GM12873 (cell line): ENCODE measurements at regions not wholly inside any gene's neighbourhood (a gene's known extent, or its start where the extent isn't known, plus 50 kb on each side); places are given as distances from the start of the nearest gene placed in this dataset.

ENCODE experiments used
- CTCF ChIP-seq: IDR thresholded peaks from 2 replicates; pipeline ENCODE4 v1.5.1; 2012; ENCODE audit warnings: low read depth, mild to moderate bottlenecking, moderate library complexity, low read length, control low read depth; ENCODE audit not compliant: insufficient read depth; ENCODE audit errors: missing control alignments

DNA sequence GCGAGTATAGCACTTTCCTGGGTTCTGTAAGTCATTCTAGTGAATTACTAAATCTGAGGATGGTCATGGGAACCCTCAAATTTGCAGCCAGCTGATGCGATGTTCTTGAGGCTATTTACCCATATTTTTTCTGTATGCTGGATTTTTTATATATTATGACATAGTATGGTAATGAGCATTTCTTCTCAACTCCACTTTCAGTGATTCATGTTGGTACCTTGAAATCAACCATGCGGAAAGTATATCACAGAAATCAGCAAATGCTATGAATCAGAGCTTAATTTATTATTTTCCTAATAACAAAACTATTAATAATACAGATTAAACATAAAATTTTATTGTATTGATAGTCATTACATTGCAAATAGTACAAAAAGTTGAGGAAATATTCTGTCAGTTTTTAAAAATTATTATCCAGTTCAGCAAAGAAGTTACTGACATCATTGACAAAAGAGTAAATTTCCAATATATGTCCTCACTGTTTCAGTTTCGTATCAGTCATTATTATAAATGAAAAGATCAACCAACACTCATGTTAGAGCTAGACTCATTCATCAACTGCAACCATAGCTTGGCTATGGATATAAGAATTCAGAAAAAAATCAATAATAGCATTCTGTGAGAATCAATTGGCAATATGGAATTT lies 164.3 kb upstream of the SETMAR start:
- TF ChIP-seq CTCF, result no peak

DNA sequence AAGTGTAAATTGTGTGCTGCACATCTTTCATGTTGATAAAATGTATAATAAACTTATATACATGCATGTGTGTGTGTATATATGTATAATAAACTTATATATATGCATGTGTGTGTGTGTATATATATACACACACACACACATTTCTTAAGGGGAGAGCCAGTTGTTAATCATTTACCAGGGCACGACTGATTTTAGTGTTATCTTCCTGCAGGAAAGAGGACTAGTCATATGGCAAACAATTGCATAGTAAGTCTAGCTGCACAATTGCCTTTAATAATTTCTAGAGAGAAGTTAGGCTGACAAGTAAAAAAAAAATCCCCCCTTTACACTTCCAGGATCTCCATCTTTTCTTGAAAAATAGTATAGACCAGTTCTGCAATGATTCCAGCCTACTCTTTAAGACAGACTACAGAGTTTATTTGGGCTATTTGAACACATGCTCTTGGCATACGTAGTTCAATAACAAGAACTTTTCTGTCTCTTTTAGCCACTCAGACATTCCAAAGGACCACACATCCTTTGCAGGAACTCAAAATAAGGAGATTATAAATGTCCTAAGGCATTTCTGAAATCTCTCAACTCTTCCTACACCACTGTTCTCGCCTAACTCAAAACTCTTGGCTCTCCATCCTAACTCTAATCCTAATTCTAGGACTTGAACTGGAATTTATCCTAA lies 163.6 kb upstream of the SETMAR start:
- TF ChIP-seq CTCF, result no peak

DNA sequence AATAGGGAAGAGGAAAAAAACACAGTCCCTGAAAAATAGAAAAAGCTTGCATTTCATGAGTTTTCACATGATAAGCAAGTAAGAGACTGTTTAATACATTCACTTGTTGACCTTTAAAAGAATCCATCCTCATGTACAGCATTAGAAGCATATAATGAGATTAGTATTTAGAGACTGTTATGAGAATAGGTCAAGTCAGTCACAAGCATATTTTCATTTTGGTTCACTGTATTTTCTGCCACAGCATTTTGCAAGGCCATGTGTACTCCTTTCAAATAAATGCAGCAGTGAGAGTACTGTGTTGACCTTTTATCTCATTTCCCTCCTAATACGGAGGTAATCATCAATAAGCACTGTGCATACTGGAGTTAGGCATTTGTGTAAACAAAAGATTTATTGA lies 162.2 kb upstream of the SETMAR start:
- no peak for TF ChIP-seq CTCF

- TF ChIP-seq CTCF, result no peak
These were observed 155.5 kb upstream of the SETMAR start for GRCh38 chr3:4147556-4148118.

GRCh38 chr3:4149296-4149695 lies 153.9 kb upstream of the SETMAR start:
- TF ChIP-seq CTCF, result no peak

DNA sequence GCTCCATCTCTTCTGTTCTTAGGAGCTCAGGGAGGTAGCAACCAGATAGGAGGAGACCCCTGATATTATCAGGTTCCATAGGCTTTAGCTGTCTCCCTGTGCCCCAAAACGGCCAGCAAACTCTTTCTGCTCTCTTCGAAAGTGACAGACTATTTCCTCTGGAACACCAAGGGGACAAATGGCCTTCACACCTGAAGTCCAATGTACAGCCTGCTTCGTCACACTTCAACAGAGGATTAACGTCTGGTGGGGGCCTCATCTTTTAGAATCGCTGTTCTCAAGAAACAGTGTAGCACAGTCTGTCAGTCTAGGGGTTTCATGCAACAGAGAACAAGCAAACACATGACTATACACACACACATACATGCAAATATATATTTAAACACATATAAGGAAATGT lies 152.4 kb upstream of the SETMAR start:
- TF ChIP-seq CTCF, result no peak

DNA sequence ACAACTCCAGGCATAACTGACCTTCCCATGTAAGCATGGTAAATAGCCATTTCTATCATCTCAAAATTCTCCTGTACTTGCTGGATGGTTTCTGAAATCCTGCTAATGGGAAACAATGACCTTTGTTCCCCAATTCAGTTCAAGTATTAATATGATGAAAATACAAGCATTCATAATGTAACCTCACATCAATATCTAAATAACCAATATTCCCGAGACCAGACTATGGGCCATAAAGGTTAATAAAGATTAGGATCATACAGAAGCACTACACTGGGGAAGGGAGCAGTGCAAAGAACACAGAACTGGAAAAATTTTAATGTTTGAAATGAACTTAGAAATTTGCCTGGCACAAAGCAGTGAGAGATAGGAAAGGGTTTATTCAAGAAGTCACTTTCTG lies 151.3 kb upstream of the SETMAR start:
- no peak for TF ChIP-seq CTCF
